ENCODE measurements at regions not wholly inside any gene's neighbourhood (a gene's known extent, or its start where the extent isn't known, plus 50 kb on each side); places are given as distances from the start of the nearest gene placed in this dataset.

DNA sequence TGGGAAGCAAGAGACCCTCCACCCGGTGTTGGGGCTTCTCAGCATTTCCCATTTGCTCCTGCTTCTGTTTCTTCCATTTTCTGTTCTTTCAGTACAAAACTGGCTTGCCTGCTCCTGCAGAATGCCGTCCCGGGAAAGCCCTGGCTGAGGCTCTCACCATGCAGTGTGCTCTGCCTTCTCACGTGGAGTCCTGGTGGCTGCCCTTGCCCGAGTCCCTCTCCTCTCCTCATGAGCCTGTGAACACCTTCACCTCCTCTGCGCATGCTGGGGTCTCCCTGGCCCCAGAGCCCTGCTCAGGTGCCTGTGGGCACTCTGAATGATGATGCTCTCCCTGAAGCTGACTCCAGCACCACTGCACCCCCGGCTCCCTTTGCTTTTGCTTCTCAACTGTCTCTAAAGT lies 752.0 kb downstream of the QKI start:
- Histone ChIP-seq H3K27ac (no peak overlapping the region), H3K27me3 (no peaks in the 10 kb centered on the region), H3K36me3 (no peaks in the 10 kb centered on the region), H3K4me3 (no peak overlapping the region), H3K4me1 (no peaks in the 10 kb centered on the region), H3K9me3 (no peaks in the 10 kb centered on the region)
- DNase-seq (ENCODE audit: low spot score in 2 of 2) = no peak
- TF ChIP-seq CTCF (IDR thresholded peaks at IDR 0.05) = no peak
- TF ChIP-seq POLR2AphosphoS5 (IDR thresholded peaks at IDR 0.05) = no peak
- TF ChIP-seq POLR2A (IDR thresholded peaks at IDR 0.05) = no peak
- no peak for TF ChIP-seq EP300 (IDR thresholded peaks at IDR 0.05)
- WGBS = 91% methylated on average over 7 of the region's 7 CpGs

GRCh38 chr6:164164876-164165275 lies 750.4 kb downstream of the QKI start:
- WGBS = 80% methylated on average over 3 of the region's 3 CpGs
- Histone ChIP-seq H3K9me3 (no peaks in the 10 kb centered on the region), H3K27me3 (no peaks in the 10 kb centered on the region), H3K4me1 (no peaks in the 10 kb centered on the region), H3K4me3 (no peak overlapping the region), H3K36me3 (no peaks in the 10 kb centered on the region), H3K27ac (no peak overlapping the region)
- no peak for DNase-seq (ENCODE audit: low spot score in 2 of 2)
- no peak for TF ChIP-seq CTCF (IDR thresholded peaks at IDR 0.05)
- TF ChIP-seq POLR2AphosphoS5 (IDR thresholded peaks at IDR 0.05) = no peak
- no peak for TF ChIP-seq EP300 (IDR thresholded peaks at IDR 0.05)
- no peak for TF ChIP-seq POLR2A (IDR thresholded peaks at IDR 0.05)

GRCh38 chr6:164163239-164163638 lies 748.7 kb downstream of the QKI start:
- no peaks in the 10 kb centered on the region for H3K27me3 ChIP-seq
- H3K27ac ChIP-seq = no peak overlapping the region
- no peak for TF ChIP-seq EP300 (IDR thresholded peaks at IDR 0.05)
- no peak for TF ChIP-seq CTCF (IDR thresholded peaks at IDR 0.05)
- TF ChIP-seq POLR2A (IDR thresholded peaks at IDR 0.05) = no peak
- TF ChIP-seq POLR2AphosphoS5 (IDR thresholded peaks at IDR 0.05) = no peak
- no peaks in the 10 kb centered on the region for H3K9me3 ChIP-seq
- H3K4me1 ChIP-seq = no peaks in the 10 kb centered on the region
- 77% methylated on average over 3 of the region's 3 CpGs for WGBS
- no peak overlapping the region for H3K4me3 ChIP-seq
- no peaks in the 10 kb centered on the region for H3K36me3 ChIP-seq
- DNase-seq (ENCODE audit: low spot score in 2 of 2) = no peak

- H3K27ac ChIP-seq = no peak overlapping the region
- WGBS = 93% methylated on average over 3 of the region's 3 CpGs
Measured at GRCh38 chr6:164159061-164159460, 744.5 kb downstream of the QKI start.

DNA sequence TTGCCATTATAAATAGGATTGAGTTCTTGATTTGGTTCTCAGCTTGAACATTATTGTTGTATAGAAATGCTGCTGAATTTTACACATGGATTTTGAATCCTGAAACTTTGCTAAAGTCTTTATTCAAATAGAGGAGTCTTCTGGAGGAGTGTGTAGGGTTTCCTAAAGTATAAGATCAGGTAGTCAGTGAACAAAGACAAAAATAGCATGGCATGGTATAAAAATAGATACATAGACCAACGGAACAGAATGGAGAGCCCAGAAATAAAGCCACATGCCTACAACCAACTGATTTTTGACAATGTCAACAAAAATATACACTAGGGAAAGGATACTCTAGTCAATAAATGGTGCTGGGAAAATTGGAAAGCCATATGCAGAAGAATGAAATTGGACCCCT lies 740.1 kb downstream of the QKI start:
- H3K9me3 ChIP-seq = no peaks in the 10 kb centered on the region

More at GRCh38 chr6:164159061-164159460, 744.5 kb downstream of the QKI start:
- no peak overlapping the region for H3K4me3 ChIP-seq
- no peaks in the 10 kb centered on the region for H3K36me3 ChIP-seq
- no peaks in the 10 kb centered on the region for H3K9me3 ChIP-seq
- DNase-seq (ENCODE audit: low spot score in 2 of 2) = no peak
- no peak for TF ChIP-seq EP300 (IDR thresholded peaks at IDR 0.05)
- no peak for TF ChIP-seq CTCF (IDR thresholded peaks at IDR 0.05)
- TF ChIP-seq POLR2AphosphoS5 (IDR thresholded peaks at IDR 0.05) = no peak
- no peak for TF ChIP-seq POLR2A (IDR thresholded peaks at IDR 0.05)
- no peaks in the 10 kb centered on the region for H3K27me3 ChIP-seq
- H3K4me1 ChIP-seq = no peaks in the 10 kb centered on the region

More for the DNA sequence above, 740.1 kb downstream of the QKI start:
- Histone ChIP-seq H3K36me3 (no peaks in the 10 kb centered on the region), H3K27me3 (no peaks in the 10 kb centered on the region), H3K27ac (no peak overlapping the region), H3K4me3 (no peak overlapping the region), H3K4me1 (peaks cover 6% of the 10 kb centered on the region)
- WGBS = 79% methylated on average over 1 of the region's 1 CpG
- no peak for DNase-seq (ENCODE audit: low spot score in 2 of 2)
- no peak for TF ChIP-seq EP300 (IDR thresholded peaks at IDR 0.05)
- TF ChIP-seq POLR2A (IDR thresholded peaks at IDR 0.05) = no peak
- no peak for TF ChIP-seq CTCF (IDR thresholded peaks at IDR 0.05)
- TF ChIP-seq POLR2AphosphoS5 (IDR thresholded peaks at IDR 0.05) = no peak
